ENCODE measurements at regions not wholly inside any gene's neighbourhood (a gene's known extent, or its start where the extent isn't known, plus 50 kb on each side); places are given as distances from the start of the nearest gene placed in this dataset.
A peak's percentile ranks its signal among the peaks of the same experiment; 100 is the strongest.

DNA sequence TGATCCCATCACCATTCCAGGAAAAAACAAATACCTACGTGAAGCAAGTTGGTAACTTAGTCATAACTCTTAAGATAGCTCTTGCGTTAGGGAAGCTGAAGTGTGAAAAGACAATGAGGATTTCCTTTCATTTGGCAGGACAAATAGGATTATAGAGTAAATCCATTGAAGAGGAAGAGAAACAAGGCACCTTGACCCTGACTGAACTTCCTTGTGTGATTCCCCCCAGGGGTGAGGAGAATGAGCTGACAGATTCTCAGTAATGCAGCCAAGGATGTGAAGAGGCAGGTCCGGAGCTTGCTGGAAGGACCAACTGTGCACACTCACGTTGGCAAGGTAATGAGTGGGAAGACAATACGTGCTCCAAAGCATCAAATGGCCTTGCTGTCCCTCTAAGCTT lies 55.0 kb upstream of the HMCN1 start:
- Mint-ChIP-seq H3K4me3 (no peak overlapping the region), H3K36me3 (ENCODE audit: insufficient read depth in 1 of 3, low read depth in 3 of 3) (no peaks in the 10 kb centered on the region), H3K27ac (no peak overlapping the region), H3K4me1 (peaks cover 6 to 21% of the 10 kb centered on the region in 2 experiments; a peak in 3 of 4 replicates), H3K27me3 (ENCODE audit: low read depth) (peaks cover 11% of the 10 kb centered on the region), H3K9me3 (no peaks in the 10 kb centered on the region)
- Histone ChIP-seq H2BK15ac (ENCODE audit: low read depth, low read length) (no peak overlapping the region), H4K8ac (replicated peaks; ENCODE audit: insufficient read length, low read depth, low read length) (no peak overlapping the region), H3K4ac (ENCODE audit: low read depth, low read length) (no peak overlapping the region), H3T11ph (ENCODE audit: low read length) (no peak overlapping the region), H3K9ac (ENCODE audit: extremely low read depth, insufficient read length, low read length) (no peak overlapping the region), H4K5ac (ENCODE audit: insufficient read length, low read depth, low read length) (no peak overlapping the region), H3K18ac (ENCODE audit: insufficient read length, low read depth, low read length) (peak overlapping the region; percentile 59), H3K56ac (ENCODE audit: insufficient read length, low read depth, low read length) (no peak overlapping the region), H3K4me1 (ENCODE audit: insufficient read depth, low read length) (no peaks in the 10 kb centered on the region), H3K27ac (ENCODE audit: insufficient read length, low read depth, low read length) (no peak overlapping the region), H3K79me1 (ENCODE audit: insufficient read depth, low read depth, low read length, poor library complexity, severe bottlenecking) (no peaks in the 10 kb centered on the region), H3K9me3 (ENCODE audit: control insufficient read depth, low read depth, low read length) (no peaks in the 10 kb centered on the region), H2BK120ac (ENCODE audit: low read depth, low read length, poor library complexity, severe bottlenecking) (no peak overlapping the region), H3K79me2 (ENCODE audit: insufficient read depth, low read length) (no peaks in the 10 kb centered on the region), H3K14ac (ENCODE audit: insufficient read depth, low read length) (no peak overlapping the region), H2BK12ac (ENCODE audit: insufficient read length, low read depth, low read length) (no peak overlapping the region), H3K27me3 (ENCODE audit: insufficient read depth, low read length) (no peaks in the 10 kb centered on the region), H2BK5ac (ENCODE audit: insufficient read length, low read length) (no peak overlapping the region), H4K91ac (ENCODE audit: insufficient read length, low read depth, low read length) (no peak overlapping the region), H3K4me2 (ENCODE audit: insufficient read depth, insufficient read length, low read length) (no peak overlapping the region), H3K23me2 (ENCODE audit: insufficient read length, low read depth, low read length, poor library complexity, severe bottlenecking) (no peaks in the 10 kb centered on the region), H3K23ac (ENCODE audit: insufficient read length, low read depth, low read length) (no peak overlapping the region), H4K20me1 (ENCODE audit: control insufficient read depth, insufficient read depth, insufficient read length) (no peaks in the 10 kb centered on the region), H2AFZ (ENCODE audit: low read length) (no peak overlapping the region), H2AK5ac (ENCODE audit: insufficient read length, low read length) (no peak overlapping the region), H2BK20ac (ENCODE audit: low read depth, low read length, poor library complexity, severe bottlenecking) (no peak overlapping the region)
- WGBS (ENCODE audit: extremely low coverage, insufficient read length, low lambda C conversion rate) = no CpG with 5 or more reads among the region's 5 CpGs
- TF ChIP-seq, protein P1, sequence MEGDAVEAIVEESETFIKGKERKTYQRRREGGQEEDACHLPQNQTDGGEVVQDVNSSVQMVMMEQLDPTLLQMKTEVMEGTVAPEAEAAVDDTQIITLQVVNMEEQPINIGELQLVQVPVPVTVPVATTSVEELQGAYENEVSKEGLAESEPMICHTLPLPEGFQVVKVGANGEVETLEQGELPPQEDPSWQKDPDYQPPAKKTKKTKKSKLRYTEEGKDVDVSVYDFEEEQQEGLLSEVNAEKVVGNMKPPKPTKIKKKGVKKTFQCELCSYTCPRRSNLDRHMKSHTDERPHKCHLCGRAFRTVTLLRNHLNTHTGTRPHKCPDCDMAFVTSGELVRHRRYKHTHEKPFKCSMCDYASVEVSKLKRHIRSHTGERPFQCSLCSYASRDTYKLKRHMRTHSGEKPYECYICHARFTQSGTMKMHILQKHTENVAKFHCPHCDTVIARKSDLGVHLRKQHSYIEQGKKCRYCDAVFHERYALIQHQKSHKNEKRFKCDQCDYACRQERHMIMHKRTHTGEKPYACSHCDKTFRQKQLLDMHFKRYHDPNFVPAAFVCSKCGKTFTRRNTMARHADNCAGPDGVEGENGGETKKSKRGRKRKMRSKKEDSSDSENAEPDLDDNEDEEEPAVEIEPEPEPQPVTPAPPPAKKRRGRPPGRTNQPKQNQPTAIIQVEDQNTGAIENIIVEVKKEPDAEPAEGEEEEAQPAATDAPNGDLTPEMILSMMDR (conservative IDR thresholded peaks at IDR 0.05) = no peak
- DNase-seq = no peak

All from H9 (cell line).